Endodermal cell (in vitro differentiated cells): ENCODE measurements at regions not wholly inside any gene's neighbourhood (a gene's known extent, or its start where the extent isn't known, plus 50 kb on each side); places are given as distances from the start of the nearest gene placed in this dataset.

Experiments
- DNase-seq: peaks from one replicate; pipeline ENCODE4 v3.0.0-alpha.2; 2017
- H3K27ac ChIP-seq: 2 replicates; pipeline ENCODE4 v1.5.1; 2013; ENCODE audit warnings: mild to moderate bottlenecking, low read depth, low read length, moderate library complexity
- H3K27me3 ChIP-seq: 2 replicates; pipeline ENCODE4 v1.6.1; 2013; ENCODE audit warnings: mild to moderate bottlenecking, low read length, moderate library complexity; ENCODE audit not compliant: insufficient read depth, control insufficient read depth, poor library complexity, severe bottlenecking
- H3K36me3 ChIP-seq: 2 replicates; pipeline ENCODE4 v1.7.0; 2013; ENCODE audit warnings: mild to moderate bottlenecking, low read length, moderate library complexity; ENCODE audit not compliant: control insufficient read depth, insufficient read depth
- H3K4me1 ChIP-seq: one replicate; pipeline ENCODE4 v1.7.0; 2013; ENCODE audit warnings: low read length; ENCODE audit not compliant: control insufficient read depth, insufficient read depth
- H3K4me3 ChIP-seq: 2 replicates; pipeline ENCODE4 v1.5.1; 2013; ENCODE audit warnings: mild to moderate bottlenecking, low read length, moderate library complexity
- H3K9ac ChIP-seq: 2 replicates; pipeline ENCODE4 v1.6.1; 2013; ENCODE audit warnings: mild to moderate bottlenecking, low read length, moderate library complexity; ENCODE audit not compliant: poor library complexity, severe bottlenecking; ENCODE audit errors: extremely low read depth
- H3K9me3 ChIP-seq: 2 replicates; pipeline ENCODE4 v1.6.1; 2013; ENCODE audit warnings: mild to moderate bottlenecking, low read length, moderate library complexity; ENCODE audit not compliant: control insufficient read depth
- H3K27ac Mint-ChIP-seq: 2 replicates; pipeline ENCODE4 v1.8.0; 2020; ENCODE audit warnings: mixed read lengths
- H3K27me3 Mint-ChIP-seq: 2 replicates; pipeline ENCODE4 v1.8.0; 2021; ENCODE audit warnings: mild to moderate bottlenecking, mixed read lengths; ENCODE audit not compliant: insufficient read depth
- H3K36me3 Mint-ChIP-seq: 2 replicates; pipeline ENCODE4 v1.8.0; 2020; ENCODE audit warnings: low read depth, mixed read lengths
- H3K4me1 Mint-ChIP-seq: 2 replicates; pipeline ENCODE4 v1.8.0; 2020; ENCODE audit warnings: mixed read lengths
- H3K4me3 Mint-ChIP-seq: 2 replicates; pipeline ENCODE4 v1.8.0; 2020; ENCODE audit warnings: mild to moderate bottlenecking, moderate library complexity, mixed read lengths
- H3K9me3 Mint-ChIP-seq: 2 replicates; pipeline ENCODE4 v1.8.0; 2020; ENCODE audit warnings: mild to moderate bottlenecking, mixed read lengths
- CTCF ChIP-seq: fragments of 200-600 bp; sonication (generic); conservative IDR thresholded peaks from 2 replicates; pipeline ENCODE4 v1.5.0; 2021; ENCODE audit warnings: antibody characterized with exemption, mild to moderate bottlenecking
- whole genome bisulfite sequencing, 2 experiments: methylation state at CpG; one replicate each; pipeline versions ENCODE4 v1.1.5 to v1.1.7; 2013; ENCODE audit warnings: missing lambda C conversion rate in 2 of 2, mixed read lengths in 1 of 2; ENCODE audit not compliant: insufficient coverage in 1 of 2, insufficient read length in 1 of 2; 5-methylcytosine and 5-hydroxymethylcytosine counted together

GRCh38 chr2:220936641-220937197 lies 635.4 kb downstream of the EPHA4 start:
- Histone ChIP-seq H3K27ac (no peak overlapping the region), H3K4me3 (no peak overlapping the region), H3K4me1 (peaks cover 2% of the 10 kb centered on the region), H3K9ac (no peak overlapping the region), H3K36me3 (no peaks in the 10 kb centered on the region), H3K27me3 (no peaks in the 10 kb centered on the region), H3K9me3 (no peaks in the 10 kb centered on the region)
- WGBS, 2 experiments = 75 to 79% methylated on average over 3 to 4 of the region's 4 CpGs
- H3K27ac Mint-ChIP-seq = no peak overlapping the region
- DNase-seq = no peak
- no peak overlapping the region for H3K4me3 Mint-ChIP-seq
- peaks cover 2% of the 10 kb centered on the region for H3K9me3 Mint-ChIP-seq
- TF ChIP-seq CTCF = no peak
- no peaks in the 10 kb centered on the region for H3K36me3 Mint-ChIP-seq
- peaks cover 16% of the 10 kb centered on the region for H3K4me1 Mint-ChIP-seq
- H3K27me3 Mint-ChIP-seq = no peaks in the 10 kb centered on the region

GRCh38 chr2:220937245-220937644 lies 634.9 kb downstream of the EPHA4 start:
- H3K27me3 Mint-ChIP-seq = no peaks in the 10 kb centered on the region
- Histone ChIP-seq H3K9me3 (no peaks in the 10 kb centered on the region), H3K9ac (no peak overlapping the region), H3K36me3 (no peaks in the 10 kb centered on the region), H3K27me3 (no peaks in the 10 kb centered on the region), H3K4me1 (peaks cover 2% of the 10 kb centered on the region), H3K27ac (no peak overlapping the region), H3K4me3 (no peak overlapping the region)
- peaks cover 16% of the 10 kb centered on the region for H3K4me1 Mint-ChIP-seq
- 96% methylated on average over 1 of the region's 1 CpG; no CpG with 5 or more reads in 1 of the 2 experiments for WGBS, 2 experiments
- no peak for DNase-seq
- TF ChIP-seq CTCF = no peak
- no peaks in the 10 kb centered on the region for H3K36me3 Mint-ChIP-seq
- no peak overlapping the region for H3K27ac Mint-ChIP-seq
- no peak overlapping the region for H3K4me3 Mint-ChIP-seq
- peaks cover 4% of the 10 kb centered on the region for H3K9me3 Mint-ChIP-seq

- no peak overlapping the region for H3K9ac ChIP-seq
- peaks cover 2% of the 10 kb centered on the region for H3K4me1 ChIP-seq
- Mint-ChIP-seq H3K36me3 (no peaks in the 10 kb centered on the region), H3K4me1 (peaks cover 16% of the 10 kb centered on the region), H3K4me3 (no peak overlapping the region), H3K27ac (no peak overlapping the region), H3K27me3 (no peaks in the 10 kb centered on the region), H3K9me3 (peaks cover 4% of the 10 kb centered on the region)
- H3K27me3 ChIP-seq = no peaks in the 10 kb centered on the region
- no peaks in the 10 kb centered on the region for H3K36me3 ChIP-seq
- no peaks in the 10 kb centered on the region for H3K9me3 ChIP-seq
- no peak overlapping the region for H3K4me3 ChIP-seq
- no peak overlapping the region for H3K27ac ChIP-seq
- no peak for TF ChIP-seq CTCF
- no peak for DNase-seq
- WGBS, 2 experiments = 87 to 92% methylated on average over 8 to 11 of the region's 11 CpGs
Observed at GRCh38 chr2:220940646-220941045, 631.5 kb downstream of the EPHA4 start.
